ENCODE measurements at regions not wholly inside any gene's neighbourhood (a gene's known extent, or its start where the extent isn't known, plus 50 kb on each side); places are given as distances from the start of the nearest gene placed in this dataset.

- DNase-seq (ENCODE audit: extremely low spot score in 2 of 2): no peak
- no peaks in the 10 kb centered on the region for H3K4me1 ChIP-seq
- TF ChIP-seq POLR2AphosphoS5 (IDR thresholded peaks at IDR 0.05; ENCODE audit: insufficient read depth in 1 of 2, low read depth in 1 of 2): no peak
- TF ChIP-seq CTCF (IDR thresholded peaks at IDR 0.05): no peak
- TF ChIP-seq POLR2A (IDR thresholded peaks at IDR 0.05): no peak
- no peak overlapping the region for H3K27ac ChIP-seq
- H3K27me3 ChIP-seq: no peaks in the 10 kb centered on the region
- H3K9me3 ChIP-seq: no peaks in the 10 kb centered on the region
- H3K36me3 ChIP-seq: no peaks in the 10 kb centered on the region
- H3K4me3 ChIP-seq: no peak overlapping the region
- intact Hi-C loops (cut with DNase I): no loop called here
Measured at GRCh38 chr17:52297230-52298010, 138.9 kb upstream of the CA10 start.

- no peaks in the 10 kb centered on the region for H3K36me3 ChIP-seq
Measured at GRCh38 chr17:52294301-52294700, 135.8 kb upstream of the CA10 start.

GRCh38 chr17:52287611-52288010 lies 129.1 kb upstream of the CA10 start:
- Histone ChIP-seq H3K36me3 (no peaks in the 10 kb centered on the region), H3K4me3 (no peak overlapping the region), H3K4me1 (no peaks in the 10 kb centered on the region), H3K27ac (no peak overlapping the region), H3K27me3 (no peaks in the 10 kb centered on the region), H3K9me3 (no peaks in the 10 kb centered on the region)
- intact Hi-C loops (cut with DNase I): loop anchor here (5.0 kb wide), 1 partner anchor 765 kb away; no protein-coding TSS in a partner anchor
- TF ChIP-seq POLR2AphosphoS5 (IDR thresholded peaks at IDR 0.05; ENCODE audit: insufficient read depth in 1 of 2, low read depth in 1 of 2): no peak
- TF ChIP-seq CTCF (IDR thresholded peaks at IDR 0.05): no peak
- TF ChIP-seq POLR2A (IDR thresholded peaks at IDR 0.05): no peak
- no peak for DNase-seq (ENCODE audit: extremely low spot score in 2 of 2)

More at GRCh38 chr17:52294301-52294700, 135.8 kb upstream of the CA10 start:
- intact Hi-C loops (cut with DNase I): no loop called here
- no peak for DNase-seq (ENCODE audit: extremely low spot score in 2 of 2)
- H3K9me3 ChIP-seq: no peaks in the 10 kb centered on the region
- no peaks in the 10 kb centered on the region for H3K27me3 ChIP-seq
- no peak overlapping the region for H3K27ac ChIP-seq
- no peaks in the 10 kb centered on the region for H3K4me1 ChIP-seq
- TF ChIP-seq POLR2A (IDR thresholded peaks at IDR 0.05) (no peak), CTCF (IDR thresholded peaks at IDR 0.05) (no peak), POLR2AphosphoS5 (IDR thresholded peaks at IDR 0.05; ENCODE audit: insufficient read depth in 1 of 2, low read depth in 1 of 2) (no peak)
- H3K4me3 ChIP-seq: no peak overlapping the region

GRCh38 chr17:52283872-52284271 lies 125.4 kb upstream of the CA10 start:
- H3K4me3 ChIP-seq: no peak overlapping the region

More at GRCh38 chr17:52283872-52284271, 125.4 kb upstream of the CA10 start:
- Histone ChIP-seq H3K4me1 (no peaks in the 10 kb centered on the region), H3K9me3 (no peaks in the 10 kb centered on the region), H3K27me3 (no peaks in the 10 kb centered on the region), H3K36me3 (no peaks in the 10 kb centered on the region), H3K27ac (no peak overlapping the region)
- intact Hi-C loops (cut with DNase I): no loop called here
- no peak for DNase-seq (ENCODE audit: extremely low spot score in 2 of 2)
- TF ChIP-seq CTCF (IDR thresholded peaks at IDR 0.05) (no peak), POLR2AphosphoS5 (IDR thresholded peaks at IDR 0.05; ENCODE audit: insufficient read depth in 1 of 2, low read depth in 1 of 2) (no peak), POLR2A (IDR thresholded peaks at IDR 0.05) (no peak)

Measured in vagina (tissue), 2 donors.